Fibroblast of skin of back (primary cell): ENCODE measurements at regions not wholly inside any gene's neighbourhood (a gene's known extent, or its start where the extent isn't known, plus 50 kb on each side); places are given as distances from the start of the nearest gene placed in this dataset.

Experiments used
- DNase-seq: peaks from one replicate; pipeline ENCODE4 v3.0.0-alpha.2; 2013

DNA sequence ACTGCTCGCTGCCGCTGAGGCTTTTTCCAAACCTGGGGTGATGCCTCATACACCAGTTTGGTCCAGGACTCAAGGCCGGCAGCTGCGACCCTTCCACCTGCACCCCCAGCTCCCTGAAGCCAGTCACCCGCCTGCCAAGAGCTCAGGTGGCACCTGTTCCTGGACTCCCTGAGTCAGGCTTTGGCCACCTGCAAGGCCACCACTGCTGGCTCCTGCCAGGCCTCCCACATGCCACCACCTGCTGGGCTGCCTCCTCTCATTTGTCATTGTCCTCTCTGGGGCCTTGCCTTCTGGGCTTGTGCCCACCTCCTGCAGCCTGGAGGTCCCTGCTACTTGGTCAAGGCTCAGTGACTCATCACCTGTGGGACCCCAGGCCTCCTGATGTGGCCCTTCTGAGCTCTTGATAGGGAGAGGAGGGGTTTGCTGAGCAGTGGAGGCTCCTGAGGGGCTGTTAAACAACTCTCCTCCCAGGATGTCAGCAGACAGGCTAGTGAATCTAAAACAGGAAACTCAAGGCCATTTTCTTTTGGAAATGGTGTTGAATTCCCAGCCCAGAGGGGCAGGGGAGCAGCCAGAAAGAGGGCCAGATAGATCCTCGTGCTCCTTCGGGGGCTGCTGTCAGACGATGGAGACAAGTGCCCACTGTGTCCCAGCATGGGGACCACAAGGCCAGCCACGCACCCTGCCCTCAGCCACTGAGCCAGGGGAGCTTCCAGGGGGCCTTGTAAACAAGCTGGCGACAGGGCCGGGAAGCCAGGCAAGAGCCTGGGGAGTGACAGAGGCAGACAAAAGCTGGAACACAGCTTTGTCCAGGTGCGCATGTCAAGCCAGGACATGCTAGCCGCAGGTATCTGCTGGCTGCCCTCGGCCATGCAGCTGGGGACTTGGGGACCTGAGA, 416.8 kb downstream of the LRATD1 start:
- DNase-seq: no peak

DNA sequence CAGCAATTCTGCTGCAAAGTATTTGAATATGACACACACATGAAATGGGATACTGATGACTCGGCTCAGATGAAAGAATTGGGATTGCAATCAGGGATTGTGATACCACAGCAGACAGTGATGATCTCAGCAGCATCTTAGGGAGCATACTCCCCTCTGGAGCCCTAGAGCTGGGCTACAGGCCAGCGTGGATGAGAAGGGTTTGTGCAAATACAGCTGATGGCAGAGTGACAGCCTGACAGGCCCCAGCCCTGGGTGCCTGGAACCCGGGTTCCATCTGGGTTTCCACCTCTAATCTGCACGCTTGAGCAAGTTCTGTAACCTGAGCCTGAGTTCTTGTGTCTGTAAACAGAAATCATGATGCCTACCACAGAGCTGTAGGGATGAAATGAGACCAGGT, 418.0 kb downstream of the LRATD1 start:
- DNase-seq: peak; percentile 42

DNA sequence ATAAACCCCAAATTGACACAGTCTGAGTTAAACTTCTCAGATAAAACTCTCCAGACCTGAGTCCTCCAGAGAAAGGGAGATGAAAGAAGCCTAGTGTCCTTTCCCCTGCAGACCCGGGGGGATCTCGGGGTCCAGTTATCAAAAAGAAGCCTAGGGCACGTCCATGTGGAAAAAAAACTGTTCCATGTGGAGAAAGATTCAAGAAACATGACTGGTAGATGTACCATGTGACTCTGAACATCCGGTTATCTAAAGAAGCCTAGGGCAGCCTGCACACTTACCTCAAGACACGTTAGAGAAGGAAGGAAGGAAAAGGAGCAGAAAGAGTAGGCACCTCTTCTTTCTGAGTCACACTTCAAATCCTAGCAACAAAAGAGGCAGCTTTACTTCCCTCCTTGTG, 421.0 kb downstream of the LRATD1 start:
- DNase-seq: no peak

DNA sequence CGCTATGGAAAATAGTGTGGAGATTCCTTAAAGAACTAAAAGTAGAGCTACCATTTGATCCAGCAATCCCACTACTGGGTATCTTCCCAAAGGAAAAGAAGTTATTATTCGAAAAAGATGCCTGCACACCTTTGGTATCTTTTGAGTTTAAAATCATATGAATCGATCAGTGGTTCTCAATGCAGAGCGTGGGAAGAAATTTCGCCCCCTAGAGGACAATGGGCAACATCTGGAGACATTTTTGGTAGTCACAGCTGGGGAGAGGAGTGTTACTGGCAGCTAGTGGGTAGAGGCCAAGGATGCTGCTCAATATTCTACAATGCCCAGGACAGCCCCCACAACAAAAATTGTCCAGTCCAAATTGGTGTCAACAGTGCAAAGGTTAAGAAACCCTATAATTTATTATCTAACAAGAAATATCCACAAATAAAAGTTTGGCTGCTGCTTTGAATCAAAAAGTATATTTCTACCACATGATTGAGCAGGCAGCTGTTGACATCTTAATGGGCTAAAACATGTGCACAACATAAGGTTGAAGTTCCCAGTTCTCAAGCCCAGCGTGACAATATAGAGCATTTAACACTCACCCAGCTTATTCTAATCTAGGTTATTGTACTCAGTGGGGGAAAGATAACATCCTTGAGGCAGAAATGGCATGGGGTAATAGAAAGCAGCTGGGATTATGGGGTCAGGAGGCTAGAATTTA, 425.7 kb downstream of the LRATD1 start:
- no peak for DNase-seq

DNA sequence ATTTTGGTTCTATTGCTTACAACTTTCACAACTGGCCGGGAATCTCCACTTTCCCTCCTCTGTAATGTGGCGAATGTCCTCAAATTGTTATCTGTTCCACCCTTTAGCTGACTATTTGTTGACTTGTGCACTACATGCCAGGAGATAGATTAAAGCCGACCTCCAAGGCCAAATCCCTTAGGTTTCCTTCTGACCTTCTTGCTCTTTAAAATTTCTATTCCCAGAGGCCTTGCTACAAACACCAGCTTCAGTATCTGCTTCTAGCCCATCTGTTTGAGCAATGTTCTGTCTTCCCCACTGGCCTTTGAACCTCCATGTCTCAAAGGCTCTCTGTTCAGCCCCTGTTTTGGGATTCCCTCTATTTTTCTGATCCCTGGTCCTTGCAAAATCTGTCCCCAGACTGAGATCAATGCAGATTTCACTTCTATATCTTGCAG, 426.2 kb downstream of the LRATD1 start:
- DNase-seq: no peak

DNA sequence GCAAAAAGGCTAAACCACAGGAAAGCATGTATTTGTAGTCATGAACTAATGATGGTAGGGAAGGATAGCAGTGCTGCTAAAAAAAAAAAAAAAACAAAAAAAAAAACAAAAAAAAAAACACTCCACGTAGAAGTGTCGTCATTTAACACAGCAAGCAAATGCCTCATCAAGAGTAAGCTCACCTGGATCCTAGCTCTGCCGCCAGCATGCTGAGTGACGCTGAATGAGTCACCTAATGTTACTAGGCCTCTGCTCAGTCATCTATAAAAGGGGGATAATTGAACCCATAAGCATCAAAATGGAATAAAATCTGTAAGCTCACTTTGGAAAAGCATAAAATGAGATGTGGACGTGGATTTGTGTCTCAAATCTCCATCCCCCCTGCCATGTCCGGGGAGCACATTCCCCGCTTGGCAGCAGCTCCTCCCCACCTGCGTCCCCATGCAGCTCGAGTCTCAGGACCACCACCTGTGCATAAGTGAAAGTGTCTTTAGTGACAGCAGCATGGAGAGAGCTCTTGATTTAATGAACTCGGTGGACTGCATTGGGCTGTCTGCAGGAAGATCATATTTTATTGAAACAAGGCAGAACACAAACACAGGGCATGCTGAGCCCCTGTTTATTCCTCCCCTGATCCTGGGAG, 427.5 kb downstream of the LRATD1 start:
- DNase-seq: no peak

DNA sequence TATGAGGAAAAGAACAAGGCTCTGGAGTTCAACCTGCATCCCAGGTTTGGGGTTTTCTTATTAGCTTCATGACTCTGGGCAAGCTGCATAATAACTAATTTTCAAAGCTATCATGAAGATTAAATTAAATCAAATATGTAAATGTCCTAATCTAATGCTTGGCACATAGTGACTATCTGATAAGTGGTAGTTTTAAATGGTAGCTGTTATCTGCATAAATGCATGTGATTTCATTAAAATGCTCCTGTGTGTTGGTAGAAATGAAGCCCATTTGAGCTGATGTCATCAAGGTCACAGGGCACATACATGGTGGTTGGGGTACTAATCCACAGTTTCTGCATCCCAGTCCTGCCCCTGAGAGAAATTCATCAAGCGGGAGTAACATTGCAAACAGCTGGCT, 428.8 kb downstream of the LRATD1 start:
- no peak for DNase-seq

DNA sequence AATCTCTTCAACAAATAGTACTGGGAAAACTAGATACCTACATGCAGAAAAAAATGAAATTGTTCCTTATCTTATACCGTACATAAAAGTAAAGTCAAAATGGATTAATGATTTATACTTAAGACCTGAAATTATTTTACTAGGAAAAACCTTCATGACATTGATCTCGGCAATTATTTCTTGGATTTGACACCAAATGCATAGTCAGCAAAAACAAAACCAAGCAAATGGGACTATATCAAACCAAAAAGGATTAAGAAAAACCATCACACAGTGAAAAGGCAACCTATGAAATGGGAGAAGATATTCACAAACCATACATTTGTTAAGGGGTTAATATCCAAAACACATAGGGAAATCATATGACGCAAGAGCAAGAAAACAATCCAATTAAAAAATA, 433.6 kb downstream of the LRATD1 start:
- DNase-seq: no peak

DNA sequence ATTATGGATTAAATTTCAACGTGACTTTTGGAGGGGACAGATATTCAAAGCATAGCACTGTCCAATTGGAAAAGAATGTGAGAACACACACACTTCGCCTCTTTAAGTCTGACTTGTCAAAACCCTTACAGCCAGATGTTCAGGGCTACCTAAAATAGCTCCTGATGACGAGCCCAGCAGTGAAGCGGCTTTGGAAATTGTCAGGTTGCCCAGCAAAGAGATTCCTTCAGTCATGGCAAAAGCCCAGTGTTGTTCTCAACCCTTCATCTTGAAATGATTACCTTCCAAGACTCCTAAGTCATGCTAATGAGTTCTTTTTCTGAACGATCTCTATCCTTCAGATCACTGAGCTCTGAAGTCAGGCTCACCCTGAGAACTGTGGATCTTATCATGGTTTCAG, 436.6 kb downstream of the LRATD1 start:
- peak; percentile 18 for DNase-seq

DNA sequence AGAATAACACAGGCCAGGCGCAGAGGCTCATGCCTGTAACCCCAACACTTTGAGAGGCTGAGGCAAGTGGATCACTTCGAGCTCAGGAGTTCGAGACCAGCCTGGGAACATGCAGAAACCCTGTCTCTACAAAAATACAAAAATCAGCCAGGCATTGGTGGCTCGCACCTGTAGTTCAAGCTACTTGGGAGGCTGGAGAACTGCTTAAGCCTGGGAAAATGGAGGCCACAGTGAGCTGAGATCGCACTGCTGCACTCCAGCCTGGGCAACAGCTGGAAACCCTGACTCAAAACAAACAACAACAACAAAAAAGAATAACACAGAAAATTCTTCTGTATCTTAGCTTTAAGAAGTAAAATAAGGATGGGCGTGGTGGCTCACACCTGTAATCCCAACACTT, 440.3 kb downstream of the LRATD1 start:
- DNase-seq: no peak

DNA sequence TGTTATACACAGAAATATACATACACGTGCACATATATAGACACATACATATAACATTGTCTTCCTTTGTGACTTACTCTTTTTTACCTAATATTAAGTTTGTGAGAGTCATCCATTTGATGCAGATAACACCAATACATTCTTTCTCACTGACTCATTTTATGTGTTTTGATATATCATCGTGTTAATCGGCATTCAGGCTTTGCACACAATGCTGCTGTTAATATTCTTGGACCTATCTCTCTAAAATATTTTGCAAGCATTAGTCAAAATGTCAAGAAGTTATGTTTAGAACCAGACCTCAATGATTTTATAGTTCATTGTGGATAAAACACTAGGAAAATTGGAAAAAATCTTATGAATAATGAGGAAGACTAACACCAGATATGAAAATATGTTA, 441.1 kb downstream of the LRATD1 start:
- DNase-seq: peak; percentile 36

DNA sequence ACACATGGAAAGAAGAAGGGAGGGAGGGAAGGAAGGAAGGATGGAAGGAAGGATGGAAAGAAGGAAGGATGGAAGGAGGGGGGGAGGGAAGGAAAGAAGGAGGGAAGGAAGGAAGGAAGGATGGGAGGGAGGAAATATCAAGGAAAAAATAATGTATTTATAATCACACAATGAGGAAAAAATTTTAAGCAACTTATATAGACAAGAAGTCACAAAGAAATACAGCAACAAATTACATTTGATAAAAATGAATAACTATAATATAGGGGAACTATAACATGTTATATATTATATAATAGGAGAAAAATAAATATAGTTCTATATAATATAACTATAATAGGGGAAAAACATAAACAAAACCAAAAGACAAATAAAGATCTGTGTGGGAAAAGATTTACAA, 441.8 kb downstream of the LRATD1 start:
- no peak for DNase-seq

DNA sequence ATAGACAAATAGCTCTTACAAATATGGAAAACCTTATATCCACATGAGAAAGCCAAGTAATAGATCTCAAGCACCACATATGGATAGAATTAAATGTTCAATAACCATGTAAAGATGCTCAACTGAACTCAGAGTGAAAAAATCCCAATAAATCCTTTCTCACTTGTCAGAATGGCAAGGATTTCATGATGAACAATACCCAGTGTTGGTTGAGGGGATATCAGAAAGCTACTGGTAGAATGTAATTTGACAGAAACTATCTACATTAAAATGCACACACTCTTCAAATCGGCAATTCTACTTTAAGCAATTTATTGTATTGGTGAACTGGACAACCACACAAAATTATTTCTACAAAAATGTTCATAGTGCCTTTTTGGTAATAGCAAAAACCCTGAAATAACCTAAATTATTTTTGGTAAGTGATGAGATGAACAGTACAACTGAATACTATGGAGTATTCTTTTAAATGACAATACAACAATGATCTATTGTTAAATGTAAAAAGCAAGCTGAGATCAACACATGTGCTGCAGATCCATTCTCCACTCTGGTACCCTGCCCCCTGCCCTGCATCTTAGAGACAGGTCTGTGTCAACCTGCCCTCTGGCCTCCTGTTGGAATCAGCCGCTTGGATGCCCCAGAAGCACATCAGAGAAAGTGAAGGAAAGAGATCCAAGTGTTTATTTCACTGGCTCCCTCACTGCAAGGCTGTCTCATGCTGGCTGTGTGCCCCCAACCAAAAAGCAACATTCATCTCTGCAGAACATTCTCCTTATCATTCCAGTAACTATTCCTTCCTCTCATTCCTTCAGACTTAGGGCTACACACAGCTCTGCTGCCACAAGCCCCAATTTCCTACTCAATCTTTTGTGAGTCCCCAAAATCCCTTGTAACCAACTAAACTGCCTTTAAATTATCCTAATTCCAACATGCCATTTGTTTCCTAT, 442.5 kb downstream of the LRATD1 start:
- no peak for DNase-seq

DNA sequence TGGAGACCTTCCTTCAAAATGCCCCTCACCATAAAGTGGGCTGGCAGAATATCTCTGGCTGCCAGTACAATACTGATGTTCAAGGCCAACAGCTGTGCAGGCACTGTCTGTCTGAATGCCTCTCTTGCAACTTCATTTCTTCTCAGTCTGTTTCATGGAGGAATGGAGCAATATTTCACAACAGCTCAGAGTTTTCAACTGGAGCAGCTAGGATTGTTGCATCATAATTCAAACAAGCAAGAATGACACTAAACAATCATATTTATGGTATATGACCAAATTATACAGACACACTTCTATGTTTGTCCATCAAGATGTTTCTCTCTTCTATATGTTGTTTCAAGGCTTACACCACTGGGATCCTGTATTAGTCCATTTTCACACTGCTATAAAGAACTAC, 444.2 kb downstream of the LRATD1 start:
- DNase-seq: no peak

DNA sequence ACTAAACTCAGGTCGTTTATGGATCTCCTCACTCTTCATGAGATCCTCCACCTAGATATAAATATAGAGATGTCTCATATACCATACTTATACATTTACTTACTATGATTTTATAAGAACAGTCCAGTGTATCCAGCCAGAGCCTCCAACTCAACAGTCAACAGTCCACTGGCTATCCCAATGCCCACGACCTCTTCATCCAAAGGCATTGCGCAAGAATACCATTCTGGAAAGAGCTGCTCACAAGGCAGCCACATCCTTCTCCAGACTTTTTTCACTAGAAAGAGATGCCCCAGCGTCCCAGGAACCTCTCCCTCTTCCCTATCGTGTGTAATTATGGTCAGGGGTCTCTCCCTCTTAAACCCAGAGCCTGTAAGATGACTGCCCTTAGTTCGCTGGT, 448.8 kb downstream of the LRATD1 start:
- DNase-seq: no peak

DNA sequence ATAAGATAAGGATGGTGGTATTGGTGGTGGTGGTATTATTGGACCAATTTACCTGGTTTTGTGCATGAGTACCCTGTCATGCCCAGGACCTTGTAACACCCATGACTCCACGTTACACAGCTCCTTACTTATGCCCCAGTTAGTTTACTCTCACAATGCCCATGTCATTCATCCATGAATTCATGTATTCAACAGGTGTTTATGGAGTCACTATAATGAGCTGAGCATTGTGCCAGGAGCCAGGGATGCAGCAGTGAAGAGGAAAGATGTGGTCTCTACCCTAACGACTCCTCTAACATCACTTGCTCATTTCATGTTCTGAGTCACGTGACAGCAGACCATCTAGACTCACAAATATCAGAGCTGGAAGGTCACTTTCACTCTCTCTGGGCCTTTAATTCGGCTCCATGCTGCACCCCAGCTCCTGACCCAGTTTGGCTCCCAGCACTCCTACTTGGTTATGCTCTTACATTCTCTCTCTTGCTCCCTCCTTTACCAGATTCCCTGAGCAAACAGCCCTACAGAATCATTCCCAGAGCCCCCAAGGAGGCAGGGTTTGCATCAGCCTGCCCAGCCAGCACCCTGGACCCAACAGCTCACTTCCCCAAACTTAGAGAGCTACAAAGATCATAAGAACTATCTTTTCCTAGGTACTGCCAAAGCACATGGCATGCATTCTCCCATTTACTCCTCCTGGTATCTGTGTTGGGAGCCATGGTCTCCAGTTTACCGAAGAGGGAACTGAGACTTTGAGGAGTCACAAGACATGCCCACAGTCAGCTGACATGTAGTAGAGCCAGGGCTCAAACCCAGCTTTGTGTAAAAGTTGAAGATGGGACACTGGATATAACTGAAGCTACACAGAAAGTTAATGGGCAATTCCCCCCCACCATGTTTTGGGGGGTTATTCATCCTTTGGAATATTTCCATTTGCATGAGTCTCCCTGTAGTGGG, 449.9 kb downstream of the LRATD1 start:
- no peak for DNase-seq

DNA sequence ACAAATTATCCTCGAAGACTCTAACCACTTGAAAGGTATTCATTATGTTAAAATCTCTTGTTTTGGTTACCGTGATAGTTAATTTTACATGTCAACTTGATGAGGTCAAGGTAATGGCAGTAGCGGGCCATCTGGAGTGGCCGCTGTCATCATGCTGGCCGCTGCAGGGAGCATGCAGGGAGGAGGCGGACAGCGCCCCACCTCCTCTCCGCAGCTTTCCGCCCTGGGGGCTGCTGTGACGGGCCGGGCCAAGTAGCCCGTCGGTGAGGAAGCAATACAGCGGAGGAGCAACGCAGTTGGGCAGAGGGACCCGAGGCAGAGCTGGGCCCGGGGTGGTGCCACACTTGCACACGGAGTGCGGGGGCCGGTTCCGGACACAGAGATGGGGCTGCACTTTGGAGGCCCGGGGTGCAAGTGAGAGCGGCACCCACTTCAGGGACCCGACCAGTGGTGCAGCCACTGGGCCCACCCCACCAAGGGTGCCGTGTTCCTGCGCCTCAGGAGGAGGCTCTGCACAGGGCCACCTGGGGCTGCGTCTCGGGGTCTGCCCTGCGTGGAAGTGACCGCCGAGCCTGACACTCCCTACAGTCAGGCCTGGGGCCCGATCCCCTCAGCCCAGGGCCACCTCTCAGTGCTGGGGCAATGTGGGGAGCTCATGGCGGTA, 452.4 kb downstream of the LRATD1 start:
- DNase-seq: no peak

DNA sequence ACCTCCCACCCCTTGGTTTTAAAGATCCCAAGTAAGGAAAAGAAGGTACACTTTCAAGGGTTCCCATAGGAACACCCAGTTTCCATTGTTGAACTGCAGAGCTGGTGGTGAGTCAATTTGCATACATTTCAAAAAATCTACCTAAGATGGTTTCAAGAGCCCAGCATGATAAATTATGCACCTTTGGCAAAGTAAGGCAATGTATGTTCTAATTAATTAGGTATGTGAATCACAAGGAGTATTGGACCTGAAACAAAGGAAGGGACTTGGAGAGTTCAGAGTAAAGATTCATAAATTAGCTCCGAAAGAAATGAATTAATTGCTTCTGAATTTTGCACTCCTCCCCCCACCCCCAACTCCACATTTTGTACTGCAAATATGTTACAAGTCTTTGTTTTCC, 459.7 kb downstream of the LRATD1 start:
- DNase-seq: no peak

DNA sequence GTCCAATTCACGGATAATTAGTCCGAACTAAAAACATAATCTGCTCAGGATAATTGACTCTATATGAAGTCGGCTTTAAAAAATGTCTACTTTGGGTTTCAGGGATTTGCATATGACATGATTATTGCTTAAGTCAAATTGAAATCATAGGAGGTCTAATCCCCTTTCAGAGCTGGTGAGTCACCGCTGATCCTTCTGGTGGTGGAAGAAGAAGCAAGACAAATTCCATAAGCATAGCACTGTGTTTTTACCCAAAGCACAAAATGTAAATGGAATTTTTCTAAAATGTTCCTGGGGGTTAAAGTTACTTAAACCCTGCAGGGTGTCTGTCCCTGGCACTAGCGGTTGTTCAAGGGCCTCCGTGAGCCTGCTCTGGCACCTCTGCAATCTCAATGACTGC, 460.2 kb downstream of the LRATD1 start:
- DNase-seq: peak; percentile 79

DNA sequence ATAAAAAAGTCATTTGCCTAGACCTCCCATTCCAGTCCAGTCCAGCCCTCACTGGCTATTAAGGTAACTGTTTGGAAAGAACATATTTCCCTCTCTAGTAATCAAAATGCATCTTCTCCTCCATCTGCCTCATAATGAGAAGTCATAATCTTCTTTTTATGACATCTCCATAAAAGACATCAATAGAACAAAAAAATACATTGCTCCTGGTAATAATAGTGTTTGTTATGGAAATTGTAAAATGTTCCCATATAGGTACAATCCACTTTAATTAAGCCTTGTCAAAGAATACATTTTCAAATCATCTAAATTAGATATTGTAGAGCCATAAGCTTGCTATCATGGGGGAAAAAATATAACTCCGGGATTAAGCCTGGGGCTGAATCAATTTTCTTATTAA, 461.6 kb downstream of the LRATD1 start:
- DNase-seq: no peak

DNA sequence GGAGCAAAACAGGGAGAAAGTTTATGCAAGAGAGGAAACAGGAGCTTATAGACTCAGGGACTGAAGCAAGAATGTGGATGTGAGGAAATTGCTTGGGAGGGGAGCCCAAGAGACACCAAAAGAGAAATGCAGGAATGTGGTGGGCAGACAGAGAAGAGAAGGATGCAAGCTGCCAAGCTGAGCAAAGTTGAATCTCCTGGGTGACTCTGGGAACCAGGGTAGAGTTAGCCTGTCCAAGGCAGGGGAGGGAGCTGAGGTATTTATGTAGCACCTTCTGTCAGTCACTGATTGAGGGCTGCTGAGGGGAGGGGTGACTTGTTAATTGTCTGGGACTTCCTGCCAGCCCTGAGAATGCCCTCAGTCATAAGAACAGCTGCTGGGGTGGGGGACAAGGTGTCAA, 464.3 kb downstream of the NBAS start:
- peak; percentile 12 for DNase-seq
